A673 (cell line): ENCODE measurements at regions not wholly inside any gene's neighbourhood (a gene's known extent, or its start where the extent isn't known, plus 50 kb on each side); places are given as distances from the start of the nearest gene placed in this dataset.

Source experiments
- BruUV-seq: library from RNA; stranded (reverse); fragments of 400-500 nt; replicated peaks from 2 replicates; lab custom pipeline; 2021; lab: Mats Ljungman, UMichigan
- CTCF ChIA-PET: fragments of 300-600 bp; sonication (Branson Sonifier 250); formaldehyde crosslinking; loops from one replicate; lab custom pipeline; 2022; ENCODE audit warnings: antibody characterized with exemption; lab: Charles Lee
- POLR2A ChIA-PET: fragments of 300-600 bp; sonication (Branson Sonifier 250); formaldehyde crosslinking; loops from one replicate; lab custom pipeline; 2022; ENCODE audit warnings: antibody characterized with exemption; ENCODE audit not compliant: low non-redundant PET; lab: Charles Lee
- DNase-seq: peaks from one replicate; pipeline ENCODE4 v3.0.0-alpha.2; 2015; ENCODE audit warnings: low spot score
- H3K27ac ChIP-seq: fragments of 200-600 bp; sonication (generic); 2 replicates; pipeline ENCODE4 v1.5.1; 2016; ENCODE audit warnings: mixed run types, low read depth, mild to moderate bottlenecking, mixed read lengths, antibody characterized with exemption, low read length; ENCODE audit not compliant: poor library complexity, severe bottlenecking
- H3K27me3 ChIP-seq: fragments of 200-600 bp; sonication (generic); replicated peaks from 2 replicates; pipeline ENCODE4 v1.6.1; 2017; ENCODE audit warnings: mixed run types, low read depth, mild to moderate bottlenecking, mixed read lengths, antibody characterized with exemption, low read length; ENCODE audit not compliant: insufficient read depth, poor library complexity
- H3K36me3 ChIP-seq: fragments of 200-600 bp; sonication (generic); 2 replicates; pipeline ENCODE4 v1.6.1; 2016; ENCODE audit warnings: mixed run types, mild to moderate bottlenecking, mixed read lengths, antibody characterized with exemption, low read length; ENCODE audit not compliant: insufficient read depth, poor library complexity, severe bottlenecking
- H3K4me1 ChIP-seq: fragments of 200-600 bp; sonication (generic); 2 replicates; pipeline ENCODE4 v1.6.1; 2017; ENCODE audit warnings: mixed run types, mild to moderate bottlenecking, mixed read lengths, antibody characterized with exemption, low read length; ENCODE audit not compliant: insufficient read depth, poor library complexity, severe bottlenecking
- H3K4me3 ChIP-seq: fragments of 200-600 bp; sonication (generic); 2 replicates; pipeline ENCODE4 v1.5.1; 2016; ENCODE audit warnings: low read depth, mixed run types, mild to moderate bottlenecking, mixed read lengths, low read length; ENCODE audit not compliant: poor library complexity, severe bottlenecking
- H3K9me3 ChIP-seq: fragments of 200-600 bp; sonication (generic); 2 replicates; pipeline ENCODE4 v1.6.1; 2016; ENCODE audit warnings: mixed run types, low read depth, mild to moderate bottlenecking, mixed read lengths, antibody characterized with exemption, low read length; ENCODE audit not compliant: poor library complexity, severe bottlenecking
- EZH2 ChIP-seq: fragments of 200-600 bp; sonication (generic); IDR thresholded peaks from 2 replicates; pipeline ENCODE4 v1.6.1; 2017; ENCODE audit warnings: borderline replicate concordance, low read depth, mild to moderate bottlenecking, mixed read lengths, antibody characterized with exemption, low read length; ENCODE audit not compliant: poor library complexity, severe bottlenecking
- intact Hi-C: fragments of 100-400 bp; cut with micrococcal nuclease; formaldehyde crosslinking; loops from one replicate; pipeline ENCODE4 v1.10.0; 2022; ENCODE audit not compliant: unreplicated experiment
- TF ChIP-seq, protein P1 (sequence below): fragments of 300-800, 200-600 bp; sonication (generic); conservative IDR thresholded peaks from 2 replicates; pipeline ENCODE4 v1.5.1; 2017; ENCODE audit warnings: low read depth, mild to moderate bottlenecking, antibody characterized with exemption, low read length, moderate library complexity, mixed read lengths

DNA sequence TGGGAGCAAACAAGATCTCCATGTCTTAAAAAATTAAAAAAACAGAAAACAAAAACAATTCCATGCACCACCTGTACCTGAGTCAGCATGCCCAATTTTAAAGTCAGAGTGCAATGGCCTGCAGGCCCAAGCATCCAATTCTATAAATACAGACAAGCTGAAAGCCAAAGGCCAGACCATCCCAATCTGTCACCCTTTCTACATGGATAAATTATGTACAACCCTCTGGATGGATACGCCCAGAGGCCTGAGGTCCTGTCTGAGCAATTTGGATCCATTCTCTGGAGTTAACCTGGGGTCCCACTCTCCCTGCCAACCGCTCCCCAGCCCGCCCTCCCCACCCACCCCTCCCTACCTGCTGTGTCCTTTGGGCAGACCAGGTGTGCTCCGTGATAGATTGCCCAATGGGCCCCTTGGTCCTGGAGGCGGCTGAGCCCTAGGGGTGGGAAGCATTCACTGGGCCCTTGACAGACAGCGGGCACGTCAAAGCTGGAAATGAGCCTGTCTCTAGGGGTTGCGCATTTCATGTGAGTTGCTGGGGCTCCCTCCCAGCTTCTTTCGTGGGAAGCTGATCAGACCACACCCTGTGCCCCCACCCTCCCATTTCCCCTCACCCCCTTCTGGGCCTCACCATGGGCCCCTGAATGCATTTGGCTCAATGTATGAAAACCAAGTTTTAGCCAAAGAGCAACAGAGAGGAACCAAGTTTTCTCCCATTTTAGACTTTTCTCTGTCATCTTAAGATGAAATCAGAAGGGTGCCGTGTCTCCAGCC lies 171.3 kb downstream of the BCL11B start:
- Histone ChIP-seq H3K36me3 (no peaks in the 10 kb centered on the region), H3K4me1 (no peaks in the 10 kb centered on the region), H3K9me3 (peaks cover 4% of the 10 kb centered on the region), H3K27me3 (no peaks in the 10 kb centered on the region), H3K4me3 (no peak overlapping the region), H3K27ac (no peak overlapping the region)
- POLR2A ChIA-PET, result no interaction called here
- BruUV-seq, result no TSS peak
- intact Hi-C loops, result no loop called here
- DNase-seq, result no peak
- TF ChIP-seq EZH2, result no peak
- TF ChIP-seq, protein P1, sequence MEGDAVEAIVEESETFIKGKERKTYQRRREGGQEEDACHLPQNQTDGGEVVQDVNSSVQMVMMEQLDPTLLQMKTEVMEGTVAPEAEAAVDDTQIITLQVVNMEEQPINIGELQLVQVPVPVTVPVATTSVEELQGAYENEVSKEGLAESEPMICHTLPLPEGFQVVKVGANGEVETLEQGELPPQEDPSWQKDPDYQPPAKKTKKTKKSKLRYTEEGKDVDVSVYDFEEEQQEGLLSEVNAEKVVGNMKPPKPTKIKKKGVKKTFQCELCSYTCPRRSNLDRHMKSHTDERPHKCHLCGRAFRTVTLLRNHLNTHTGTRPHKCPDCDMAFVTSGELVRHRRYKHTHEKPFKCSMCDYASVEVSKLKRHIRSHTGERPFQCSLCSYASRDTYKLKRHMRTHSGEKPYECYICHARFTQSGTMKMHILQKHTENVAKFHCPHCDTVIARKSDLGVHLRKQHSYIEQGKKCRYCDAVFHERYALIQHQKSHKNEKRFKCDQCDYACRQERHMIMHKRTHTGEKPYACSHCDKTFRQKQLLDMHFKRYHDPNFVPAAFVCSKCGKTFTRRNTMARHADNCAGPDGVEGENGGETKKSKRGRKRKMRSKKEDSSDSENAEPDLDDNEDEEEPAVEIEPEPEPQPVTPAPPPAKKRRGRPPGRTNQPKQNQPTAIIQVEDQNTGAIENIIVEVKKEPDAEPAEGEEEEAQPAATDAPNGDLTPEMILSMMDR, result no peak
- CTCF ChIA-PET, result no interaction called here

DNA sequence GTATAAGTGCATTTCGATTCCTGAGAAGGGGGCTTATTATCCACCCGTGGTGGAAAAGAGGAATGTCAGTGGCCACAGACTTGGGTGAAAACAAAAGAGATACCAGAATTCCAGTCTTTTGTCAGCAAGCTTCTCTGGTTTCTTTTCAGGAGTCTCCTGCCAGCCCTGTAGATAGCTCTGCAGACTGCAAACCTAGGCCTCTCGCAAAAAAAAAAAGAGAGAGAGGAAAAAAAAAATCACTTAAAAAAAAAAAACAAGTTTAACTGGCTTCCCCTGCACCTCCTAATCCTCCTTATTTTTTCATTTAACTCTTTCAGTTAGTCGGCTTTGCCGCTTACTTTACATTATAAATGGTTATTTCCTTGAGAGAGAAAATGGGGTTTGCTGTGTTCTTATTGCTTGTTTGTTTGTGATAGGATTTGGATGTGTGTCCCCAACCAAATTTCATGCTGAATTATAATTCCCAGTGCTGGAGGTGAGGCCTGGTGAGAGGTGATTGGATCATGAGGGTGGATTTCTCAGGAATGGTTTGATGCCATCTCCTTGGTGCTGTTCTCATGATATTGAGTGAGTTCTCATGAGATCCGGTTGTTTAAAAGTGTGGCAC lies 170.0 kb downstream of the BCL11B start:
- TF ChIP-seq, protein P1, result no peak
- TF ChIP-seq EZH2, result no peak
- H3K4me1 ChIP-seq, result no peaks in the 10 kb centered on the region
- no peak for DNase-seq
- no peaks in the 10 kb centered on the region for H3K27me3 ChIP-seq
- no peak overlapping the region for H3K4me3 ChIP-seq
- H3K27ac ChIP-seq, result no peak overlapping the region
- BruUV-seq, result no TSS peak
- ChIA-PET POLR2A (interaction anchor here (0.6 kb wide), 1 partner anchor 40 kb away, joined by 4 read pairs; no protein-coding TSS in a partner anchor), CTCF (no interaction called here)
- peaks cover 6% of the 10 kb centered on the region for H3K9me3 ChIP-seq
- intact Hi-C loops, result no loop called here
- H3K36me3 ChIP-seq, result no peaks in the 10 kb centered on the region

DNA sequence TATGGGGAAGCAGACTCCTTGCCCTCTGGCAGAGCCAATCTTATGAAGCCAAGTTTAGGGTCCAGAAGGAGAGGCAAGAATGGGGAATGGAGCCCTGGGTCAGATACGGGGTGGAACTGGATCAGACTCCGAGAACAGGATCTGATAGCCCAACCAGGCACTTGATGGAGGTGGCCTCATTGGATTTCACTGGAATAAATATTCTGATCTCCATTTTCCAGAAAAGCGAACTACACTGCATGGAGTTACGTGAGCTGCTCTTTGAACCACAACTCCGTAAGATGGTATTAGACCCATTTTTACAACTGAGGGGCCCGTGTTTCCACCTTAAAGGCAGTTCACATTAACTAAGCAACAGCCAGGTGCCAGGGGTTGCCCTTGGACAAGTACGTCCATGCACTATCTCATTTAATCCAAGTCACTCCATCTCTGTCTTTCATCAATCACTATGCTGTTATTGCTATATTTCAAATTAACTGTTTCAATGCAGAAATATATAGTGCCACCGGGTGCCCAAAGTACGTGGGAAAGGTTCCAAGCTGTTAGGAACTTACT lies 155.2 kb downstream of the BCL11B start:
- intact Hi-C loops, result no loop called here
- TF ChIP-seq, protein P1, result no peak
- no peak for TF ChIP-seq EZH2
- no TSS peak for BruUV-seq
- Histone ChIP-seq H3K4me3 (no peak overlapping the region), H3K9me3 (no peaks in the 10 kb centered on the region), H3K36me3 (no peaks in the 10 kb centered on the region), H3K27ac (no peak overlapping the region), H3K4me1 (no peaks in the 10 kb centered on the region), H3K27me3 (no peaks in the 10 kb centered on the region)
- ChIA-PET CTCF (no interaction called here), POLR2A (no interaction called here)
- DNase-seq, result no peak
